ENCODE measurements at regions not wholly inside any gene's neighbourhood (a gene's known extent, or its start where the extent isn't known, plus 50 kb on each side); places are given as distances from the start of the nearest gene placed in this dataset.

DNA sequence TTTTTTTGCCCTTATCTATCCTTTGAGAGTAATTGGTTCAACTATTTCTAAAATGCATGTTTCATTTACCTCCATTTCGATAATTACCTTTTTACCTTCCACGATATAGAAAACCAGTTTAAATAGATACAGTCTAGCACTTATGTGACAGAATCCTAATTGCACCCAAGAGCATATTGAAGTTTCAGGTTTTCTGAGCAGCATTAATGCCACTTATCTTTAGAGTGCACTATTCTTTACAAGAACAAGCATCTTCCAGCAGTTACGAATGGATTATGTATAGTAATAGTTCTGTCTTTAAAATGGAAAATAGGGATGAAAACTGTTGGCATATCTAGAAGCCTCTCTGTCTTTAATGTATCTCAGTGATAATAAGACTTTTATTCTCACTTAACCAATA, 82.2 kb upstream of the ATXN7L3B start:
- TF ChIP-seq CTCF (IDR thresholded peaks at IDR 0.05) (no peak), POLR2A (IDR thresholded peaks at IDR 0.05) (no peak)
